ENCODE measurements at regions not wholly inside any gene's neighbourhood (a gene's known extent, or its start where the extent isn't known, plus 50 kb on each side); places are given as distances from the start of the nearest gene placed in this dataset.

DNA sequence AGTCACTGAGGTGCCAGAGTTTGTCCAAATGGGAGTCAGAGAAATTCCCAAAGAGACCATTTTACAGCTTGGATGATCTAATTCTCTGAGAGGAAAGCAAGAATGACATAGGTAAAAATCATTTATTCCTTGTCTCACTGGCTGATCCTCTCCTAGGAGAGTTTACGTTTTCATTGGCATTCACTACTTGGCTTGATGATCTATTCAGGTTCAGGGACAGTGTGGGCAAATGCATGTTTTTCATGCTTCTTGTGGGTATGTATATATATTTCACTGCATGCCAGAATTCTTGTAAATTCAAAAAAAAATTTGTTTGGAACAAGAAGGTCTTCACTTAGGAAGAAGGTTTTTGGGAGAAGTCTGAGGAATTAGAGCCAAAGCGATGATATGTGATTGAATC is 403.4 kb upstream of the JAG1 start:
- Histone ChIP-seq H3K27ac (ENCODE audit: low read length) (no peak overlapping the region), H3K79me2 (ENCODE audit: low read length) (no peaks in the 10 kb centered on the region), H2AFZ (ENCODE audit: low read length) (no peak overlapping the region), H3K36me3 (ENCODE audit: insufficient read depth, low read length) (no peaks in the 10 kb centered on the region), H3K9ac (ENCODE audit: low read length) (no peak overlapping the region), H3K27me3 (ENCODE audit: low read length) (no peaks in the 10 kb centered on the region; the same call in 1 of the 2 replicates), H4K20me1 (ENCODE audit: insufficient read depth, low read depth, low read length) (no peaks in the 10 kb centered on the region), H3K4me3 (ENCODE audit: low read length) (no peak overlapping the region), H3K4me1 (ENCODE audit: low read length) (no peaks in the 10 kb centered on the region), H3K4me2 (ENCODE audit: low read depth, low read length, poor library complexity, severe bottlenecking) (no peak overlapping the region), H3K9me3 (ENCODE audit: low read length) (no peaks in the 10 kb centered on the region), H3K9me2 (replicated peaks; ENCODE audit: insufficient read depth, low read length) (no peaks in the 10 kb centered on the region)
- DNase-seq = no peak

GRCh38 chr20:11080010-11080409 is 406.2 kb upstream of the JAG1 start:
- DNase-seq = no peak
- H3K9me3 ChIP-seq (ENCODE audit: low read length) = no peaks in the 10 kb centered on the region
- no peaks in the 10 kb centered on the region for H4K20me1 ChIP-seq (ENCODE audit: insufficient read depth, low read depth, low read length)
- no peak overlapping the region for H3K27ac ChIP-seq (ENCODE audit: low read length)
- no peak overlapping the region for H2AFZ ChIP-seq (ENCODE audit: low read length)
- no peak overlapping the region for H3K4me2 ChIP-seq (ENCODE audit: low read depth, low read length, poor library complexity, severe bottlenecking)
- no peaks in the 10 kb centered on the region for H3K4me1 ChIP-seq (ENCODE audit: low read length)
- no peaks in the 10 kb centered on the region for H3K9me2 ChIP-seq (replicated peaks; ENCODE audit: insufficient read depth, low read length)
- H3K9ac ChIP-seq (ENCODE audit: low read length) = no peak overlapping the region
- H3K79me2 ChIP-seq (ENCODE audit: low read length) = no peaks in the 10 kb centered on the region
- H3K27me3 ChIP-seq (ENCODE audit: low read length) = no peaks in the 10 kb centered on the region; the same call in 1 of the 2 replicates
- H3K4me3 ChIP-seq (ENCODE audit: low read length) = no peak overlapping the region
- H3K36me3 ChIP-seq (ENCODE audit: insufficient read depth, low read length) = no peaks in the 10 kb centered on the region

- Histone ChIP-seq H3K79me2 (ENCODE audit: low read length) (no peaks in the 10 kb centered on the region), H2AFZ (ENCODE audit: low read length) (no peak overlapping the region), H3K9ac (ENCODE audit: low read length) (no peak overlapping the region)
These were observed 407.1 kb upstream of the JAG1 start for GRCh38 chr20:11080781-11081377.

GRCh38 chr20:11083841-11084240 is 410.0 kb upstream of the JAG1 start:
- H3K4me2 ChIP-seq (ENCODE audit: low read depth, low read length, poor library complexity, severe bottlenecking) = no peak overlapping the region
- H3K27me3 ChIP-seq (ENCODE audit: low read length) = no peaks in the 10 kb centered on the region; the same call in 1 of the 2 replicates
- H4K20me1 ChIP-seq (ENCODE audit: insufficient read depth, low read depth, low read length) = no peaks in the 10 kb centered on the region
- H3K36me3 ChIP-seq (ENCODE audit: insufficient read depth, low read length) = no peaks in the 10 kb centered on the region
- no peaks in the 10 kb centered on the region for H3K9me3 ChIP-seq (ENCODE audit: low read length)
- H3K4me3 ChIP-seq (ENCODE audit: low read length) = no peak overlapping the region
- H3K27ac ChIP-seq (ENCODE audit: low read length) = no peak overlapping the region
- no peak overlapping the region for H3K9ac ChIP-seq (ENCODE audit: low read length)
- H2AFZ ChIP-seq (ENCODE audit: low read length) = no peak overlapping the region
- no peaks in the 10 kb centered on the region for H3K79me2 ChIP-seq (ENCODE audit: low read length)
- H3K9me2 ChIP-seq (replicated peaks; ENCODE audit: insufficient read depth, low read length) = no peaks in the 10 kb centered on the region
- no peak for DNase-seq
- no peaks in the 10 kb centered on the region for H3K4me1 ChIP-seq (ENCODE audit: low read length)

More at GRCh38 chr20:11080781-11081377, 407.1 kb upstream of the JAG1 start:
- Histone ChIP-seq H3K9me2 (replicated peaks; ENCODE audit: insufficient read depth, low read length) (no peaks in the 10 kb centered on the region), H3K4me2 (ENCODE audit: low read depth, low read length, poor library complexity, severe bottlenecking) (no peak overlapping the region), H3K9me3 (ENCODE audit: low read length) (no peaks in the 10 kb centered on the region), H4K20me1 (ENCODE audit: insufficient read depth, low read depth, low read length) (no peaks in the 10 kb centered on the region), H3K4me3 (ENCODE audit: low read length) (no peak overlapping the region), H3K4me1 (ENCODE audit: low read length) (no peaks in the 10 kb centered on the region), H3K27ac (ENCODE audit: low read length) (no peak overlapping the region), H3K36me3 (ENCODE audit: insufficient read depth, low read length) (no peaks in the 10 kb centered on the region), H3K27me3 (ENCODE audit: low read length) (no peaks in the 10 kb centered on the region; the same call in 1 of the 2 replicates)
- no peak for DNase-seq

- no peaks in the 10 kb centered on the region for H3K79me2 ChIP-seq (ENCODE audit: low read length)
- no peak overlapping the region for H3K27ac ChIP-seq (ENCODE audit: low read length)
- H3K4me1 ChIP-seq (ENCODE audit: low read length) = no peaks in the 10 kb centered on the region
- H3K9me3 ChIP-seq (ENCODE audit: low read length) = no peaks in the 10 kb centered on the region
- no peak overlapping the region for H3K9ac ChIP-seq (ENCODE audit: low read length)
- no peaks in the 10 kb centered on the region for H4K20me1 ChIP-seq (ENCODE audit: insufficient read depth, low read depth, low read length)
- no peak overlapping the region for H2AFZ ChIP-seq (ENCODE audit: low read length)
- H3K4me3 ChIP-seq (ENCODE audit: low read length) = no peak overlapping the region
- no peak for DNase-seq
- H3K27me3 ChIP-seq (ENCODE audit: low read length) = no peaks in the 10 kb centered on the region; the same call in 1 of the 2 replicates
- no peaks in the 10 kb centered on the region for H3K9me2 ChIP-seq (replicated peaks; ENCODE audit: insufficient read depth, low read length)
- no peaks in the 10 kb centered on the region for H3K36me3 ChIP-seq (ENCODE audit: insufficient read depth, low read length)
- H3K4me2 ChIP-seq (ENCODE audit: low read depth, low read length, poor library complexity, severe bottlenecking) = no peak overlapping the region
These were observed 410.7 kb upstream of the JAG1 start for GRCh38 chr20:11084508-11084907.

DNA sequence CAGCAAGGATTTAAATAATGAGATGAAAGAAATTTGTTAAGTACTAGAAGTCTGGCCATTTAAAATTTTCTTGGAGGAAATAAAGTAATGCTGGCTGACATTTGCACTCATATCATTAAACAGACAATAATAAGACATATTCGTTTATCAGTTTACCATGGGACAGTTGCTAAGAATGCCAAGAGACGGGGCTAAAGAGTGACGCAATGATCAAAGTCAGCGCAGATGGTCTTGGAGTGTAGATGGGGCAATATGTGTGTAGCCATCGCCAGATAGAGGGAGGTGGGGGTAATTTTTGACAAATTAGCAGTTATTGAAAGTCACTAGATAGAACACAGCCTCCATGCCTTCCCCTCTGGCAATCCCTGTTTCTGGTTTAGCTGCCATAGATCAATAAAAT is 413.2 kb upstream of the JAG1 start:
- Histone ChIP-seq H3K4me1 (ENCODE audit: low read length) (no peaks in the 10 kb centered on the region), H3K9ac (ENCODE audit: low read length) (no peak overlapping the region), H3K9me2 (replicated peaks; ENCODE audit: insufficient read depth, low read length) (no peaks in the 10 kb centered on the region), H3K27me3 (ENCODE audit: low read length) (no peaks in the 10 kb centered on the region), H3K27ac (ENCODE audit: low read length) (no peak overlapping the region), H3K79me2 (ENCODE audit: low read length) (no peaks in the 10 kb centered on the region), H3K4me2 (ENCODE audit: low read depth, low read length, poor library complexity, severe bottlenecking) (no peak overlapping the region), H4K20me1 (ENCODE audit: insufficient read depth, low read depth, low read length) (no peaks in the 10 kb centered on the region), H3K4me3 (ENCODE audit: low read length) (no peak overlapping the region), H3K9me3 (ENCODE audit: low read length) (no peaks in the 10 kb centered on the region), H2AFZ (ENCODE audit: low read length) (no peak overlapping the region), H3K36me3 (ENCODE audit: insufficient read depth, low read length) (no peaks in the 10 kb centered on the region)
- DNase-seq = no peak

DNA sequence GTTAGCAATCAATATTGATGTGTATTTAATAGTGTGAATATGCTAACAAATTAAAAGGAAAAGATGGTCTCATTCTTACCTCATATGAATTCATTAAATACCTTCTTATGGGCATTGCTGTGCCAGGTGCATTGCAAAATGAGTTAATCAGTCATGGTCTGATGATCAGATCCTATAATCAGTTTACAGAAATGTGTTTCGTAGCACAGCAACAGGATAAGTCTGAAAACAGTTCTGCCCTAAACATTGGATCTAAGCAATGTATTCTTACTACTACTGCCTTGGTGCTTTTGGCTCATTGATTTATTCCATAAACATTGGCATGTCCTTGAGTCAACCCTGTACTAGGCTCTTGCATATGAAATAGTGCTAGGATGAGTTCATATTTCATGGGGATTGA is 417.0 kb upstream of the JAG1 start:
- Histone ChIP-seq H4K20me1 (ENCODE audit: insufficient read depth, low read depth, low read length) (no peaks in the 10 kb centered on the region), H3K9ac (ENCODE audit: low read length) (no peak overlapping the region), H3K79me2 (ENCODE audit: low read length) (no peaks in the 10 kb centered on the region), H3K9me2 (replicated peaks; ENCODE audit: insufficient read depth, low read length) (no peaks in the 10 kb centered on the region), H3K36me3 (ENCODE audit: insufficient read depth, low read length) (no peaks in the 10 kb centered on the region), H2AFZ (ENCODE audit: low read length) (no peak overlapping the region), H3K4me1 (ENCODE audit: low read length) (no peaks in the 10 kb centered on the region), H3K27ac (ENCODE audit: low read length) (no peak overlapping the region), H3K4me3 (ENCODE audit: low read length) (no peak overlapping the region), H3K9me3 (ENCODE audit: low read length) (no peaks in the 10 kb centered on the region), H3K4me2 (ENCODE audit: low read depth, low read length, poor library complexity, severe bottlenecking) (no peak overlapping the region), H3K27me3 (ENCODE audit: low read length) (no peaks in the 10 kb centered on the region)
- DNase-seq = no peak

GRCh38 chr20:11091511-11091910 is 417.7 kb upstream of the JAG1 start:
- no peaks in the 10 kb centered on the region for H4K20me1 ChIP-seq (ENCODE audit: insufficient read depth, low read depth, low read length)
- H3K4me3 ChIP-seq (ENCODE audit: low read length) = no peak overlapping the region
- no peaks in the 10 kb centered on the region for H3K36me3 ChIP-seq (ENCODE audit: insufficient read depth, low read length)
- H3K27ac ChIP-seq (ENCODE audit: low read length) = no peak overlapping the region
- H3K9ac ChIP-seq (ENCODE audit: low read length) = no peak overlapping the region
- no peaks in the 10 kb centered on the region for H3K9me3 ChIP-seq (ENCODE audit: low read length)
- DNase-seq = no peak
- H3K79me2 ChIP-seq (ENCODE audit: low read length) = no peaks in the 10 kb centered on the region
- no peak overlapping the region for H2AFZ ChIP-seq (ENCODE audit: low read length)
- no peaks in the 10 kb centered on the region for H3K27me3 ChIP-seq (ENCODE audit: low read length)
- H3K4me2 ChIP-seq (ENCODE audit: low read depth, low read length, poor library complexity, severe bottlenecking) = no peak overlapping the region
- no peaks in the 10 kb centered on the region for H3K9me2 ChIP-seq (replicated peaks; ENCODE audit: insufficient read depth, low read length)
- no peaks in the 10 kb centered on the region for H3K4me1 ChIP-seq (ENCODE audit: low read length)
